EL (cell line): ENCODE measurements at regions not wholly inside any gene's neighbourhood (a gene's known extent, or its start where the extent isn't known, plus 50 kb on each side); places are given as distances from the start of the nearest gene placed in this dataset.

Source experiments
- DNase-seq: peaks from one replicate; pipeline ENCODE4 v3.0.0-alpha.2; 2016

GRCh38 chr10:80861882-80862281 is 324.2 kb downstream of the SH2D4B start:
- DNase-seq: no peak

DNA sequence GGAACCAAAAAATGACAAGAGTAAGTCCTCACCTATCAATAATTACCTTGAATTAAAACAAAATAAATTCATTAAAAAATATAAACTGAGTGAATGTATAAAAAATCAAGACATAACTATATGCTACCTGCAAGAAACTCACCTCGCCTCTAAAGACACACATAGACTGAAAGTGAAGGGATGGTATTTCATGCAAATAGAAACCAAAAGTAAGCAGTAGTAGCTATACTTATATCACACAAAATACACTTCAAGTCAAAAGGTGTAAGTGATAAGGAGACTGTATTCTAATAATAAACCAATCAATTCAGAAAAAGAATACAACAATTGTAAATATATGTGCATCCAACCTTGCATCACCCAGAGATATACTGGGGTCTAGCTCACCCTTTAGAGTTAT is 332.6 kb downstream of the SH2D4B start:
- no peak for DNase-seq

GRCh38 chr10:80871083-80871482 is 333.4 kb downstream of the SH2D4B start:
- DNase-seq: no peak

DNA sequence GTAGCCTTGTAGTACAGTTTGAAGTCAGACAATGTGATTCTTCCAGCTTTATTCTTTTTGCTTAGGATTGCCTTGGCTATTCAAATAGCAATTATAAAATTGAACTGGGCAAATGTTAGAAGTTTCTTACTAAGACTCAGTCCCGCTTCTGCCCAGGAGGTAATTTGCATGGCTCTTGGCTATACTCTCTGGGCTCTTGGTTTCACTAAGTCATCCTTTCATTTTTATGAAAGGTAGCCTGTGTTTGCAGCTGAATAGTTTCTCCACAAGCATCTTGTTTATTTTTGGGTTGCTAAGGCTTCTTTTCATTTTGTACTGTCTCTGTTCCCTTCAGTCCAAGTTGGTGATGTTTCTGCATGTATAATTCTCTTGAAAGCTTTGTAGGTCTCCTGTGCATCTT is 340.6 kb downstream of the SH2D4B start:
- DNase-seq: no peak

DNA sequence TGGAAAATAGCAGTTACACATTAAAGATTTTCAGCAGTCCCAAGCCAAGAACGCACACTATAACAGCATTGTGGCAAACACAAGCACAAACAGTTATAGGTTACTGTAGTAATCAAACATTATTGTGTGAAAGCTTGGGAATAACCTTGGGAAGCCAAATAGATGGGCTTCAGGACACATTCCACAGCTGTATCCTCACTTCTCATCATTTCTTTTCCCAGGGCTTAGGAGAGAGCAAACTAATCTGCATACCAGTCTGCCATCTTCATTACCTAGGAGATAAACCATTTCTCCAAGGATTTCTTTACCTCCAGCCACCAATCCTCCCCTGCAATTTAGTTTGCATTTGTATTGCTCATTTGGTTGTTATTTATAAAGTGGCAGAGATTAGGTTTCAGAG is 352.4 kb downstream of the SH2D4B start:
- DNase-seq: no peak

GRCh38 chr10:80893256-80893655 is 355.6 kb downstream of the SH2D4B start:
- no peak for DNase-seq

DNA sequence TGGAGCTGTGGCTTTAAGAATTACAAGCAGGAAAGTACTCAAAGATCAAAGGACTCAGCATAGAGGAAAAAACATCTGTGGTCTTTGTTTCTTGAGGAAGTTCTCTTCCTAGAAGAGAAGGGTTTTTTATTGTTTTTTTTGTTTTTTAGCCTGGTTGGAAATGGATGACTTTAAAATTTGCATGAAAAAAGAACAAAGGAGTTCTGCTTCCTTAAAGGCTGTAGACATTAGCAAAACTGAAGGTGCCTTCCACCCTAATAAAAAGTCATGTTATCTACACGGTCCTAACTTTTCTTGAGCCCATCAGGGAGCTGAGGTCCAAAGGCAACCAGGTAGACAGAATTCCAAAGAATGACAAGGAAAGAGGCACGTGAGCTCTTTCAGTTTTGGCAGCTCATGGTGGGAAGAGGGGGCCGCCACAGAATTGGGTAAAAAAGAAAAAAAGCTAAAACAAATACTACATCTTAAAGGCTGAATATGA is 356.6 kb downstream of the SH2D4B start:
- no peak for DNase-seq

GRCh38 chr10:80894797-80895467 is 357.2 kb downstream of the SH2D4B start:
- no peak for DNase-seq

DNA sequence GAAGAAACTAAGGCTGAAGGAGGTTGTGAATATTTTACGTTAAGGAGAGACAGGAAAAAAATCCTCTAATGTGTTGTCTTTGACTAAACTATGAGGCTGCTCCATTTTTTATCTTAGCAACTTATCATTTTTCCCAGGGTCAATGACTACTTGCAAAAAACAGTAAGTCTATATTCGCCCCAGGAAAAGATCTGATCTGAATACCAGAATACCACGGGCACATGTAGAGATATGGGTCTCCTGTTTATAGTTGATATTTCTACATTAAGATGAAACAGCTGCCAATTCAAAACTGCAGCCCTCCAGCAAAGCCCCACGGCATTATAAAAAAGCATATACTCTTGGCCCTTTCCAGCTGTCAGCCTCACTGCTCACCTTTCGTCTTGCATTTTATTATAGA is 358.4 kb downstream of the SH2D4B start:
- DNase-seq: no peak

DNA sequence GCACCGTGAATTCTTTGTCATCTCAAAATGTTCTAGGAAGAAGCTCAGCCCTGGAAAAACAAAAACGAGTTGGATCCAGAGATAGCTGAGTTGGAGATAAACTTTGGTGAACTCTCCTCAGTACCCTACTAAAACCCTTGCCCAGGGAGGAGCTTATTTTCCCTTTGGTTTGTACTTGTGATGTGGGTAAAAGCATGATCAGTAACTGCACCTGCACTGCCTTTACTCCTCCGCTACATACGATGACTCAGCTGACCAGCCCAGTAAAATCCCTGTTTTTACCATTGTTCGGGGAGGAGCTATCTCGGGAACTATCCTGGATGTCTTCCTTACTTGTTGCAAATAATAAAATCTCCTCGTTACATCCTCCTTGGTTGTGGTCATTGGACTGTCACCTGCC is 359.3 kb downstream of the SH2D4B start:
- no peak for DNase-seq

DNA sequence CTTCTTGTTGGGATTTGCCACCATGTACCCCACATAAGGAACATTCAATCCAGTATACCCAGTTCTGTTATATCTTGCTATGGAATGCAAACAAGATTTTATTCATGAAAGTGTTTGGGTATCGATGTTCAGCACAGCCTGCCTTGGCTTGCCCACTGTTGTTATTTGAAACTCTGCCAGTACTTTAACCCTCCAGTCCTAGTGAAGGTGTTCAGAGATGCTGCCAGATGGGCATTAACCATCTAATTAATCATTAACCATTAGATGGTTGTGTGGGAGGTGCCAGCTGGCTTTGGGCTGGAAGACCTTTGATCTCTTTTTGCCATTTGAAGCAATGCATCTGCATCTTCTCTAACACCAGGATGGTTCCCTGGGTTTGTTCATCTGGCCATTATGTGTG is 363.0 kb downstream of the SH2D4B start:
- DNase-seq: no peak

- no peak for DNase-seq
Observed at GRCh38 chr10:80908611-80909010, 370.9 kb downstream of the SH2D4B start.

- no peak for DNase-seq
Observed at GRCh38 chr10:80909254-80909653, 371.6 kb downstream of the SH2D4B start.

- no peak for DNase-seq
Observed at GRCh38 chr10:80917636-80918035, 379.9 kb downstream of the SH2D4B start.

DNA sequence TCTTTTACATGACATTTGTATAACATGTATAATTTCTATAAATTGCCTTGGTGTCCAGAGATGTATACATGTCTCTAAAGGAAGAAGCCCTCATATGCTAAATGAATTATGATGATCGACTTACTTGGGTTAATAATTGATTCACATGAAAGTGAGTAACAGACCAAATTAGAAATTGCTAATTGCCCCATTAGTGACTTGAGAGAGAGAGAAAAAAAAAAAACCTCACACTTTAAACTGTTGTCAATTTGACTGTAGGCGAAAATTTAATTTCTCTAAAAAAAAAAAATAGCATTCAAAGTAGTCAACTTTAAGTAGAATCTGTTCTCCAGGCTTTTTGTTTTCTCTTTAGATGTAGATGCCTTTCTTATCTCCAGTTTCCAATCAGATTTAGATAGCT is 383.3 kb downstream of the SH2D4B start:
- DNase-seq: no peak

GRCh38 chr10:80924063-80924952 is 386.6 kb downstream of the SH2D4B start:
- DNase-seq: peak; percentile 18

DNA sequence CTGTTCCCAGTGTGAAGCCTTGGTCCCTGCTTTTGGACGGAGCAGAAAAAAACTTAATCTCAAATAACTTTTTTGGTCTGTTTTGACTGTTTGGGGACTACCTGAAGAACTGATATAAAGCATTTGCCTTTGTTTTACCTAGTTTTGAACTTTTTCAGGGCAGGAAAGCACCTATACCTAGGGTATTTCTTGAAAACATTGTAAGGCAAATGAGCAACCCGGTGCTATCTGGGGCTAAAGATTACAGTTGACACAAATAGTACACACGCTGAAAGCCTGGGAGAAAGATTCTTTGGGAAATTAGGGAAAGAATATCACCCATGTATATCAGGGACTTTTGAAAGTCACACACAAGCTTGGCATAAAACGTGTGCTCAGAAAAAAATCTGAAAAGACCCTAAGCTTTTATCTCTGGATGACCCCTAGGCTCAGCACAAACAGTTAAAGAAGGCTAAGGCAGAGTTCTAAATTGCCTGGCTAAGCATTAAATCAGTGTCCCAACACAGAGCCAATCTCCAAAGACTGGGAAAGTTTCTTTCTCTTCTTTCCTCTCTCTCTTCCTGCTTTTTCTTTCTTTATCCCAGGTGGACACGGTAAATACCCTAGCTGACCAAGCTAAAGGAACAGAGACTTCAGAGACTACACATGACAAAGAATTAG is 389.8 kb downstream of the SH2D4B start:
- no peak for DNase-seq

DNA sequence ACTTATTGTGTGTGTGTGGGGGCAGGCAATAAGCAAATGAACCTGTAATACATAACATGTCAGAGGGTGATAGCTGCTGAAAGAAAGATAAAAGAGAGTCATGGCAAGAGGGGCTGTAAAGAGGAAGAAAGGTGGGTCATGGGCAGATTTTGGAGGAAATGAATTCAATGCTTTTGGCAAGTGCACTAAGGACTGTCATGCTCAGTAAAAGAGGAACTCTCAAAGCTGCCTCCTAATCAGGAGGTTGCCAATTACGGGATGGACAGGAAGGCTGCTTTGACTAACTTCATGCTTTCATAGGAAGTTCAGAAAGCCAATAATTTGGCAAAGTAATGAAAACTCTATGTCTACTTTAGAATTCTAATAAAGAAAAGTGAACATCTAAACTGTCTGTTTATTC is 401.2 kb downstream of the SH2D4B start:
- no peak for DNase-seq

- no peak for DNase-seq
Observed at GRCh38 chr10:80945264-80945880, 407.7 kb downstream of the SH2D4B start.

DNA sequence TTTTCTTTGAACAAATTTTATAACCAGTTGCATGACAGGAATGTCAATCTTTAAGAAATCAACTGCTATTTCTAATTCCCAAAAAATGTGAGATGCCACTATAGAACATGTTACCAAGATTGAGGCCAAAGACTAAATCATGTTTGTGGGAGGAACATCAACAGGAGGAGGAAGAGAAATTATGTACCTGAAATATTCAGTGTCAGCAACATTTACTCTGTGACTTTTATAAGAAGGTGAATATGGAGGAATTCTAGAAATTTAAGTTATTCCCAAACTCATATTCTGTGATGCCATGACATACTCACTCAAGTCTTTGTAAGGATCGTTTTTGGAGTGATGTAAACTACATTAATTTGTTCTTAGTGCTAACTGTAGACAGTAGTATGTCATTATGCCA is 408.4 kb downstream of the SH2D4B start:
- DNase-seq: no peak

- DNase-seq: no peak
Observed at GRCh38 chr10:80946957-80947726, 409.4 kb downstream of the SH2D4B start.

DNA sequence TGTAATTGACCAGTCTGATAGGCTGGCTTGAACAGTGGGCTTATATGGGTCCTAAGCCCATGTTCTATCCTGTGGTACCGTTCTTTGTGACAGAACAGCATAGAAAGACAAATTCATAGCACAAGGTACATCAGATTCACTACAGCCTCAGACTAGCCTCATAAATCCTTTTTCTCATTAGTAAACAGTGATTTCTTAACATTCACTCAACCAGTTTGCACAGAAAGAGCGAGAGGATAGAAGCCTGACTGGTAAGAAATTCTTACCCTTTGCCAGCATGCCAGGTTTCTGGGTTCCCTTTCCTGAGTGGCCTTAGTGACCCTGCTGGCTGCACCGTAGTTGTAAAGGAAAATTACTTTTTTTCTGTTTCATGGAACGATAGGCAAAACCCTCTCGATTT is 412.1 kb downstream of the SH2D4B start:
- DNase-seq: no peak

GRCh38 chr10:80952436-80952835 is 414.7 kb downstream of the SH2D4B start:
- DNase-seq: no peak
